GM18951 (cell line): ENCODE measurements at regions not wholly inside any gene's neighbourhood (a gene's known extent, or its start where the extent isn't known, plus 50 kb on each side); places are given as distances from the start of the nearest gene placed in this dataset.

Experiments used
- POLR2A ChIP-seq: IDR thresholded peaks from 4 replicates; pipeline ENCODE4 v1.6.1; 2011; ENCODE audit warnings: mild to moderate bottlenecking; ENCODE audit not compliant: insufficient read length, insufficient read depth; ENCODE audit errors: extremely low read depth
- in situ Hi-C: fragments of 300-500 bp; cut with MboI; formaldehyde crosslinking; loops from one replicate; pipeline ENCODE4 v1.12.0; 2022; ENCODE audit warnings: low sequenced_read_pairs, mixed read lengths, inconsistent platforms; ENCODE audit not compliant: unreplicated experiment

DNA sequence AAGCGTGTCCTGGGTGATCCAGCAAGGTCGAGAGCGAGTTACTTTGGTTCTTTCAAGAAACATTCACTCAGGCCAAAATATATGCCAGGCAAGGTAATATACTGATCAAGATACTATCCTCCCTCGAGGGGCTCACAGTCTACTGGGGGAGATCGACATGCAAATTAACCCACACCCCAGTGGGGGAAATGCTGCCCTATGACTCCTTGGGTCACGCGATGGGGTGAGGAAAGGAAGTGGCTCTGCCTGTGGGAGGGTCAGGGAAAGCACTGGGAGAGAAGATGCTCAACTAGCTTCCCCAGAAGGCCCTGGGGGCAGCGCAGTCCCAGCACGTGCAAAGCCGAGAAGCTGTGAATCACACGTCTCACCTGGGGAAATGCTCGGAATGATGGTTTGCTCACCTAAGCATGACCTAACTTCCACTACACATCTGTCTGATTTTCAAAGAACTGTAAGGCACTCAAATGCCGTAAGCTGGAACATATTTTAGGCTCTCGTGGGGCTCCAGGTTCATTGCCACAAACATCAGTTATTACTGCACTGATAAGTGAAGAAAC lies 130.7 kb downstream of the RCN1 start:
- in situ Hi-C loops: no loop called here
- no peak for TF ChIP-seq POLR2A

DNA sequence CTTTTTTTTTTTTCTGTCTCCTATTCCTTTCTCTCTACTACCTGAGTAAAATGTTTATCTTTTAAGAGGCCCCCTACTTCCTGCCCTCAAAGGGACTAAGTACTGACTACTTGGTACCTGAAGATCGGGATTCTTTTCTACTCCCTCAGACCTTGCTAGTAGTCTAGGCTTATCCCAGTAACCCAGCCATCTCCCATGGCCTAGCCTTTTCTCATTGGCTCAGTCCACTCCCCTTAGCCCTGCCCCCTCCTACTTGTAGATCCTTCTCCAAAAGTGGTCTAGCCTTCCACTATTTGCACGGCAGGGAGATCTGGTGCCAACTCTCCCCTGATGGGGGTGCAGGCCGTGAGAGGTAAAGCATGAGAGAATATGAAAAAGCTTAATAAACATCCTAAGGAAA lies 133.7 kb downstream of the RCN1 start:
- no peak for TF ChIP-seq POLR2A
- in situ Hi-C loops: no loop called here

DNA sequence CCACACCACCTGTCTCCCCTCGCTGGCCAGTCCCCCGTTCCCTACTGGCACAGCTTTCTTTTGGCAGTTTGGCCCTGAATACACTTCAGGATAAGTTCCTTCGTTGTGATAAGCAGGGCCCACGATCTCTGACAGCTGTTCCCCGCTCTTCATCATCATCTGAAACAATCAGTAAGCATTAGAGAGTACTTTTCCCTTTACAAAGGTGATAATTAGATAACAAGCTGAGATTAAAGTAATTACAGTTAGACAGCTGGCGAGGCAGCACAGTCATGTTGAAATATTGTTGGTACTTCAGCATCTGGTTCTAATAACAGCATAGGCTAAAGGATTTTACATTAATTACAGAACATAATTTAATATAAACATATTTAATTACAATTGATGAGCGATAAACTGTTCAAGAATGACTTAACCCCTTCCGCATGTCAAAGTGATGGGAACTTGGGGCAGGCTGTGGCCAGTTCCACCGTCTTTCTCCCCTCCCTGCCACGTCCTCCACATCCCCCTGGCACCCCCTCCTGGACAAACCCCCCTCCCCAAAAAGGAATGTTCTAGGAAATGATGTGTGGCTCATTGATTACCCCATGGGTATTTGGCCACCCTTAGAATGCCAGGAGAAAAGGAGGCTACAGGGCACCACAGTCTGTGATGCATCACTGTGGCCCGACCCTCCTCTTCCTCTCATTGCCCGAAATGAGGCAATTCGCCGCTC lies 134.9 kb downstream of the RCN1 start:
- in situ Hi-C loops: no loop called here
- TF ChIP-seq POLR2A: no peak

DNA sequence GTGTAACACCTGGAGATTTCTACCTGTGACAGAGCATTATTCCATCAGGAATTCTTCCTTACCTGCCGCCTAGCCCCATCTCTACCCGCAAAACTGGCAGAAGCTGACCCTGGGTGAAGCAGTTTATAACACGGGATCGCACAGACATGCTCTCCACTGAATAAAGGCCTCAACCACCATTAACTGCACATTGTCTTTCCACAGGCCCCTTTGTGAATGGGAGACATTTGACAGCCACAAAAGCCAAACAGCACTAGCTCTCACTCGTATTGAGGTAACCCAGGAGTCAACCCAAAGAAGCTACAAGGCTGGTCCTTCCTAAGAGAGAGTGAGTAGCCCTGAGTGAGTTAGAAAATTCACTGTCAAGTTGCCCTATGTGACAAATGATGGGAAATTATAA lies 135.6 kb downstream of the RCN1 start:
- no peak for TF ChIP-seq POLR2A
- in situ Hi-C loops: no loop called here

DNA sequence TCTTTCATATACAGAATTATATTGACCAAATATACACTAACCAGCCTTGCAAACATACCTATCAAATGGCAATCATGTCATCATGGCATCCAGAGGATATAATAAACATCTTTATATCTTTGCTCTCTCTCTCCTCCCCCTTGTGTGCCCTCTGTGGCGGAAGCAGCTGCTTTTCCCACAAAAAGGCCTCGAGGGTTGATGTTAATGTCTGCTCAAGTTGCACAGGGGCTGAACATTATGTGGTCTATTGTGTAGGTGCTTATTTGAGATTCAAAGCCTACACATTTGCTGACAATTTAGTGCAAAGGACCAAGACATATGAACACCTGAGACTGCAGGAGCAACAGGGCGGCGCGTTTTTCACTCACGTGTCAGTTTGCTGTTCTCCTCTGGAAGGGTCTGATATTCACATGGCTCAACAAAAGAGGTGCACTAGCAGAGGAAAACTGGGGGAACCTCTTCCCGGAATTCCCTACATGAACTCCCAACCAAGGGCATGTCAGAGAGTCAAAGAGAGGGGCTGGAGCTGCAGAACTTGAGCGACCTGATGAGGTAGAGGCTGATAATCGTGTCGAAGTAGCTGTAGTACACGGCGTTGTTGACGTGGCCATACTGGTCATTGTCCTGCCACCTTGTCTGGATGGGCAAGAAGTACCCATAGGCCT lies 138.8 kb downstream of the RCN1 start:
- no peak for TF ChIP-seq POLR2A
- in situ Hi-C loops: no loop called here

DNA sequence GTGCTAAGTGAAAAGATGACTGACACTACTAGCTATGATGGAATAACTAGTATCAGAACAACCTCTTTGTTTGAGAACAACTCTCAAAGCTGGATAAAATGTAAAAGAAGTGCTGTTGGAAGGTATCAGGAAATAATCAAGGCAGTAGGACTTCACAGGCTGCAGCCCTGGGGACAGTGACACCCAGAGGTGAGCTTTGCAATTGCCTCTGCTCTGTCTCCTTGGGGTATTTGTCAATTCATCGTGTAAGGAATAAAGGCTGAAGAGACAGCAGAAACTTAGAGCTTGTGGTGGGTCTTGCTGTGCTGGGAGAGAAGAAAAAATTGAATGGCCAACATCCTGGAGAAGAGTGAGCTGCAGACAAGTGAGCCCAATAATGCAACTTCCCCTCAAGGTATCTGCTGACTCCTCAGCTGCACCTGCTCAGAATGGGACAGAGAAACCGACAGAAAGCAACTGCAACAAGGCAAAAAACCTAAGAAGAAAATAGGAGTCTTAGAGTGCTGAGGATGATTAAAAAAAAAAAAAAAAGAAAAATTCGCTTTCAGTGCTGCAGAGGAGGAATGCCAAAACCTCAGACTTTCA lies 141.1 kb downstream of the RCN1 start:
- TF ChIP-seq POLR2A: no peak
- in situ Hi-C loops: no loop called here

DNA sequence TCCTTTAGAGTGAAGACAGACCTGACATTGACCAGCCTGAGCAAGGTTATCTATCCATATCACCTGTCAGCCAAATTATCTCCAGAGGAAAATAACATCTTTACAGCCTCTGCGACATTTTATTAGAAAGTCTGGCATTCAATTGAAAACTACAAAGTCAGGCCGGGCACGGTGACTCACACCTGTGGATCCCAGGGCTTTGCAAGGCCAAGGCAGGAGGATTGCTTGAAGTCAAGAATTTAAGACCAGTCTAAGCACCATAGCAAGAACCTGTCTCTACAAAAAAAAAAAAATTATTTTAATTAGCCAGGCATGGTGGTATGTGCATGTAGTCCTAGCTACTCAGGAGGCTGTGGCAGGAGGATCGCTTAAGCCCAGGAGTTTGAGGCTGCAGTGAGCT lies 141.6 kb downstream of the RCN1 start:
- TF ChIP-seq POLR2A: no peak
- in situ Hi-C loops: no loop called here

DNA sequence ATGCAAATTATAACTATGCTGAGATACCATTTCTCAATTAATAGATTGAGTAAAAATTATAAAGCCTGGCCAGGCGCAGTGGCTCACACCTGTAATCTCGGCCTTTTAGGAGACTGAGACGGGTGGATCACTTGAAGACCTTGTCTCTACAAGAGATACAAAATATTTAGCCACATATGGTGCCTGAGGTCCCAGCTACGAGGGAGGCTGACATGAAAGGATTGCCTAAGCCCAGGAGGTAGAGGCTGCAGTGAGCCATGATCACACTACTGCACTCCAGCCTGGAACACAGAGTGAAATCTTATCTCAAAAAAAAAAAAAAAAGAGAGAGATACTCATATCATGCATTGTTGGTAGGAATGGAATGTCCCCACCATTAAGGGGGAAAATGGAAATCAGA lies 142.4 kb downstream of the RCN1 start:
- no peak for TF ChIP-seq POLR2A
- in situ Hi-C loops: no loop called here

DNA sequence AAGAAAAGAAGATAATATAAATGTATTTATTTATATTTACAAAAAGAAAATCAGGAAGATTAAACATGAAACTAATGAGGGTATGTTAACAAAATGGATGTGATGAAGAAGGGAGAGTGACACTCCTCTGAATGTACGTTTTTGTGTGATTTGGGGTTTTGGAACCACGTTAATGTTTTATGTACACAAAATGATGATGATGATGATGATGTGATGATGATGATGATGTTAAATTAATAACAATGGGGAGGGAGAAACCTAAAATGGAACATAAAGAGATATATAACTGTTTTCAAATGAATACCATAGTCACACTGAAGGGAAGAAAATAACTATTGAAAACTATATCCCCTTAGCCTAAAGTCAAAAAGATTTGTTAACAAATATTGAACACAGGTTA lies 143.1 kb downstream of the RCN1 start:
- in situ Hi-C loops: no loop called here
- TF ChIP-seq POLR2A: no peak

DNA sequence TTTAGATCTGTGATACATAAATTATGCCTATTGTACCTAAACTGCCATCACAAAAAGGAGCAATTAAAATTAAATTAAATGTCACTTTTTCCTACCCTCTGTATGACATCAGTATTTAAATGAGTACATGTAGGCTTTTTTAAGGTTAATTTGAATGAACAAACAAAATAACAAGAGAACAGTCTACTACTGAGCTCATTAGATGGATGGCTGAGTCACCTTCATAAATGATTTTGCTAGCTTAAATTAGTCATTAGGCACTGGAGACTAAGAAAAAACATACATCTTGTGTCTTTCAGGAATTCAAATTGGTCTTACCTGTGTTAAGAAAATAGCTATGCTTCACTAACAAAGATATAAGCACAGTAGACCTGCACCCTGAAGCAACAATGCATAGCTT lies 153.6 kb downstream of the RCN1 start:
- no peak for TF ChIP-seq POLR2A
- in situ Hi-C loops: no loop called here

DNA sequence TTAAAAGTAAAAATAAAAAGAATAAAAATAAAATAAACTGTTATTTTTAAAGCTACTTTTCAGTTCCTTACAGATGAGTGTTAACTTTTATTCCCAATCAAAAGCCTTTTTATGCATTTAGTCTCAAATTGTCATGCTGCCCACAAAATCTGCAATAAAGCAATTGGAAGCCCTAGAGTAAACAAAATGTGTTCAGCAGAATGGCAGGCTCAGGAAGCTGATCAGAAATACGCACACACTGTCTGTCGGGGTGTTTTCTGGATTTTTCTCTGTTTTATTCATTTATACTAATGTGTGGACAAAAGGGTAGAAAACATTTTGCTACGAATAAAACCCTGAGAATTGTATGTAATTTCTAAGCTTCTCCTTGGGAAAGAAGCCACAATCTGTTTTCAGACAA lies 162.8 kb downstream of the RCN1 start:
- no peak for TF ChIP-seq POLR2A

DNA sequence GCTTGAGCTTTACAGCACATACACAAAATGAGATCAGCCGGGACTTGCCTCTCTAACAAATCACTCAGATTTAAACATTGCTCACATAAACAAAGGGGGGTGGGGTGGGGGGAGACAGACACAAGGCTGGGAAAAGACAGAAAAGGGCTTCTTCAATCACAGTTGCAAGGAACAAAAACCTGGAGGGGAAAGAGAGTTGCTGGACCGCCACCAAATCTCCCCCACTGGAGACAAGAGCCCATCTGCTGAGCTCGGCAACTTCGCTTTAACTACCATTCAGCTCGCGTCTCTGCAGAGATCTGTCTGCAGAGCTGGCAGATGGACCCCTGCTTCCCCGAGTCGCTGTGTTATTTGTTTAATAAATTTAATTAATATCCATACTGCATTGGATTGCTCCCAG lies 165.0 kb downstream of the RCN1 start:
- TF ChIP-seq POLR2A: no peak
- in situ Hi-C loops: no loop called here

More for the DNA sequence above, 162.8 kb downstream of the RCN1 start:
- in situ Hi-C loops: no loop called here

DNA sequence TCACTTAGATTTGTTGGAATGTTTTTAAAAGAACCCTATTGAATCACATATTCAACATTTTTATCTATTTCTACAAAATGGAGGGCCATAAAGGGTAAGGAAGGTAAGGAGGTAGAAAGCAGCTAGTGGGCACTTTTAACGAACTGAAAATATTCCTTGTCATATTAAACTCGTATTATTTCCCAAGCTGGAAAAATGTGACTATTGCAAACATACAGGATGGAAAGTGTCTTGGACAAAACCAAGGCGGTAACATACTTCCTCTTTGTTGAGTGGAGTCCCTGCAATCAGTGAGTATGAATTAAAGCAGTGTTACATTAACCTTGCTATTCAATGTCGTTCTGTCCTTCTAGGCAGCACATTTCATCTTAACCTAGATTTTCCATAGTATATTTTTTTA lies 165.6 kb downstream of the RCN1 start:
- TF ChIP-seq POLR2A: no peak
- in situ Hi-C loops: no loop called here

DNA sequence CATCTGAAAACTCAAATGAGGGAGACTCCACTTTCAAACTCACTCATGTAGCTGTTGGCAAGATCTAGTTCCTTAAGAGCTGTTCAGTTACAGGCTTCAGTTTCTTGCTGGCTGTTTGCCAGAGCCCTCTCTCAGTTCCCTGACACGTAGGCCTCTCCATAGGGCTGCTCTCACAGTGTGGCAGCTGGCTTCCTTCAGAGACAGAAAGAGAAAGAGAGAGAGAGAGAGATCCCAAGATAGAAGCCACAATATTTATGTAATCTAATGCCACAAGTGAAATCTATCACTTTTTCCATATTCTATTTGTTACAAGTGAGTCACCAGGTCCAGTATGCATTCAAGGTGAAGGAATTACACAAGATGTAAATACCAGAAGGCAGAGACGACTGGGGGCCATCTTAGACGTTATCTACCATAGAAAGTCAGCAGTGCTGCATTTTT lies 168.8 kb downstream of the RCN1 start:
- in situ Hi-C loops: no loop called here
- no peak for TF ChIP-seq POLR2A
